Activated naive CD4-positive, alpha-beta T cell treated with Interleukin-2 at 50 U/mL for 16 hours (primary cell): ENCODE measurements at regions not wholly inside any gene's neighbourhood (a gene's known extent, or its start where the extent isn't known, plus 50 kb on each side); places are given as distances from the start of the nearest gene placed in this dataset.
A peak's percentile ranks its signal among the peaks of the same experiment; 100 is the strongest.

Experiments used
- DNase-seq: peaks from one replicate; pipeline ENCODE4 v3.0.0-alpha.2; 2020

DNA sequence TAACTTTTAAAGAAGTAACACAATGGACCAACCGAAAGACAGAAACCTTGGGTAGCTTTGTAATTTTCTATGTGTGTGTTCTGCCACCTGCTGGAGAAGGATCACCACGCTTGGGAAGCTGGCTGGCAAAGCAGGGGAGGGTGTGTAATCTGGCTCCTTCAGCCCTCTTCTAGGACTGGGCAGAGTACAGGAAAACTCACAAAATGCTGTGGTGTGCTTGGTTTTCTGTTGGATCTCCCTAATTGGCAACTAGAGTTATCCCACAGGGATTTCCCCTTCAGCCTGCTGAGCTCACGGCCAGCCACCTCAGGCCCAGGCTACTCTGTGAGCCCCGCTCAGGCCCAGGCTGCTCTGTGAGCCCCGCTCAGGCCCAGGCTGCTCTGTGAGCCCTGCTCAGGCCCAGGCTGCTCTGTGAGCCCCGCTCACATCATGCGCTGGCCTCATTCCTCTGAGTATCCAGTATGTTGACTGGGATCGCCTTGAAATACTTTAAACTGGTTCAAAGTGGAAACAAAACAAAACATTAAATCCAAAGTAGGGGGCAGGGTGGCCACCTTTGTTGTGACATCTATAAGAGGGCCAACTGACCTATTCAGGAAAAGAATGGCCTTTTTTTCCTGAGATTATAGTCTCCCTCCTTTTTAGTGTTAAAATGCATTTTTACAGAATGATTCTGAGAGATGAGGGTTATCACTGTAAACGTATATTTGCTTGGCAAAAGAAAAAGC lies 52.0 kb upstream of the RNU6-8 start:
- DNase-seq: peak; percentile 47

DNA sequence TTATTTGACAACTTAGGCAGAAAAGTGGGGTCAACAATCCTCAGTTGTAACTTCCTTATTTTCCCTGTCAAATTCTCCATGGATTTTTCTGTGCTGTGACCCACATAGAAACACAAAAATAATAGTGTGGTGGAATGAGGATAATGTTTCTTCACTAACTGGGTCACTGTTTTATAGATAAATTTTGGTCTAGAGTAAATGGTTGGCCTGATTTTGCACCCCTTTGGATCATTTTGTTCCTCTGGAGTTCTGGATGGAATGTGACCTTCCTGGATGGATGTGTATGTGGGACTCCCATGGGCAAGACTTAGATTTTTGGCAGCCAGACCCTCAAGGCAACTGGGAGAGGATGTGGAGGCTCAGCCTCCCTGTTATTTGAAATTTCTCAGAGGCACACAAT lies 52.7 kb upstream of the RNU6-8 start:
- DNase-seq: no peak

DNA sequence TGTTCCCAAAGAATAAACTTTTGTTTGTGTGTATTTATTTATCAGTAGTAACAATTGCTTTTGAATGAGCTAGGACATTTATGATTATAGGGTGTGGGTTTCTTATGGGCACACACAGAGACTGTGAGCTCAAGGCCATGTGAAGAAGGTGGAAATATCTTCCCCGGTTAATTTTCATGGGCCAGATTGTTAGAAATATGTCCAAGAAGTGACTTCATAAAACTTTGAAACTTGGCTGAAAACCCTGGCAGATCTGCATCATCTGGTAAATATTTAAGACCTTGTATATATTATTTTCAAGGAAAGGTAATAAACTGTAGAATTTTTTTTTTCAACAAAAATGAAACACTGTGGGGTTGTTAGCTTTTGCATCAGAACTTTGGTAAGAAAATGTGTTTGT lies 53.5 kb upstream of the RNU6-8 start:
- no peak for DNase-seq

DNA sequence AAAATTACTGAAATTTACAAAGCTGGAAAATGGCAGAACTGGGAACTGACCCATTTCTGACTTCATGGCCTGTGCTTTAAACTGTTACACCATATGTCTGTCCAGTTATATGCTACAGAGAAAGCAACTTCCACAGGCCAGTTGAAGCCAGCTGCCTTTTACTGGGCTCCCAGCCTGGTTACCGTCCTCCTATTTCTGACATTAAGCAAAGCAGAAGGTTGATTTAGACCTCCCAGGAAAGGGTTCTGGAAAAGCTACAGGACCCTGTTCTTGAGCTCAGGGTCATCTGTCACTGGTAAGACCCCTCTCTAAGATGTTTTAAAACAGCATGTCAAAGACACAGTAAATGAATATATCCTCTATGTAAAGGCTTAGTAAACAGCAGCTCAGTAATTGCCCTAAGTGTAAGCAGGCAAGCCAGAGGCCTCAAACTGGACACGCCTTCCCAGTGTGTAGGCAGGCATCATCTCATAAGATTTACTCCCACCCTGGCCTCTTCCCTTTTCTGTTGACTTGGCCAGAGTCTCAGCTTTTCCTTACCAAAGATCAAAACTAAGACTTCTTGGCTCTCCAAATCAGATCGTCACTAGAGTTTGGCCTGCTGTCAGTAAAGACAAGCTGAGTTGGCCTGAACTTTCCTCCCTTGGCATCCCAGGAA lies 55.4 kb upstream of the RNU6-8 start:
- DNase-seq: no peak

DNA sequence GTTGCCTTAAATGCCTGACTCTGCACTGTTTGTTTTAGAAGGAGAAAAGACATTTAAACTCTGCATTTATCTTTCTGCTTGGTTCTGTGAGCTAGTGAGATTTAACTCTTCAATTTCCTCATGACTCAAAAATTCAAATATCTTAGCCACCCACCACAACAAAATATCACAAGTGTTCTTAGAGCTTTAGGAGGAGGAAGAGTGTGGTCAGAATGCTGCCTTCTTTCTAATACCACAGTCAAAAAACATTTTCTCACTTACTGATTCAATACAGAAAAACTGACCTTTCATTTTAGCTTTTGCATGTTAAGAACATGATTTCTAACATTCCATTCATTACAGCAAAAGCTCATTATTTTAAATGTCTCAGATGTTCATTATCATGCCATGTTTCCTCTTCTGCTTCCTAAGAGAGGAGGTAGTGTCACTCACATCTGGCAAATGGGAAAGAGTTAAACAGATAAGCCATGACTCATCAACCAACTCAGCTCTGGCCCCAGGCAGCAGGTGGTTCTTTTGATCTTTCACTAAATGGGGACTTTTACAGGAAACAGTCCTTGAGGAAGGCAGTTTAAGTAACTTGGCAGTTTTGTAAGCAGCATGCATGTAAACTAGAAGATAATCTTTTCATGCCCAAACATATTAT lies 56.4 kb upstream of the RNU6-8 start:
- DNase-seq: no peak

DNA sequence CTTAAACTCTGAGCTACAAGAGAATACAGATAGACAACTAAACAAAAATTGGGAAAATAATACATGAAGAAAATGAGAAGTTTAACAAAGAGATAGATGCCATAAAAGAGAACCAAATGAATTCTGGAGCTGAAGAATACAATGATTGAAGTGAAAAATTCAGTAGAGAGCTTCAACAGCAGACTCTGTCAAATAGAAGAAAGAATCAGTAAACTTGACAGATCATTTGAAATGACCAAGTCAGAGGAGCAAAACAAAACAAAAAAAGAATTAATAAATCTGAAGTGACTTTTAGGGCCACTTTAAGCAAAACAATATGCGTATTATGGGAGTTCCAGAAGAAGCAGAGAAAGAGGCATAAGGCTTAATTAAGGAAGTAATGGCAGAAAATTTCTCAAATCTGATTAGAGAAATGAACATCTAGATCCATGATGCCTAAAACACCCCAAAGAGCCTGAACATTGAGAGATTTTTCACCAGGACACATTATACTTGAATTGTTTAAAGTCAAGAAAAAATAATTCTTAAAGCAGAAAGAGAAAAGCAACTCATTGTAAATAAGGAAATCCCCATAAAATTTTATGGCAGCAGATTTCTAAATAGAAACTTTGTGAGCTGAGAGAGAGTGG lies 61.0 kb upstream of the RNU6-8 start:
- no peak for DNase-seq

DNA sequence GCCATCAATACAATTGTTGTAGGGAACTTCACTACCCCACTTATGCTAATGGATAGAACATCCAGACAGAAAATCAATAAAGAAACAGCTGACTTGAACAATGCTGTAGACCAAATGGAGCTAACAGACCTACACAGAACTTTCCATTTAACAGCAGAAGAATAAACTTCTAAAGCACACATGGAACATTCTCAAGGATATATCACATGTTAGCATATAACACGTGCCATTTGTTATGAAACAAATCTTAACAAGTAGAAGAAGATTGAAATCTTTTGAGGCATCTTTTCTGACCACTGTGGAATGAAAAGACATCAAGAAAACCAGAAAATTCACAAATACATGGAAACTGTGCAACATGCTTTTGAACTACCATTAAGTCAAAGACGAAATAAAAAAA lies 62.5 kb upstream of the RNU6-8 start:
- no peak for DNase-seq

DNA sequence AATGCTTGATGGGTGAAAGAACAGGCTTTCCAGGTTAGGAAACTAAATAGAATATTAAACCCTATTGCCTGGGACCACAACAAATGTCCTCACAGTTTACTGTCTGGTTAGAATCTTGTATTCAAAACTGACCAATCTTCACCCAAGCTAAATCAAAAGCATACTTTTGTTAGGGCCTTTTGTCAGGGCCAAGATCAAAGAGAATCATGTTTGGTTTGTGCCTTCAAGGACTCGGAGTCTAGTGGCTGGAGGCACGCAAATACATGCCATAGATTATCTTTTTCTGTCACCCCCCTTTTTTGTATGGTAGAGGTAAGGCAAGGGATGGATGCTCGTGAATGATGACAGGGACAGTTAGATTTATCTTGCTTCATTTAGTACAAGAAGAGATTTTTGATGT lies 51.1 kb upstream of the AKAP6 start:
- no peak for DNase-seq
